Stimulated activated CD4-positive, alpha-beta T cell treated with anti-CD3 and anti-CD28 coated beads, Interleukin-4, amount 100 ng/mL, for 24 hours (primary cell): ENCODE measurements at regions not wholly inside any gene's neighbourhood (a gene's known extent, or its start where the extent isn't known, plus 50 kb on each side); places are given as distances from the start of the nearest gene placed in this dataset.

Experiments
- DNase-seq: peaks from one replicate; pipeline ENCODE4 v3.0.0-alpha.2; 2020

GRCh38 chr2:128403814-128404708 lies 85.4 kb upstream of the HS6ST1 start:
- no peak for DNase-seq

- no peak for DNase-seq
These were observed 86.2 kb upstream of the HS6ST1 start for GRCh38 chr2:128404709-128405466.

DNA sequence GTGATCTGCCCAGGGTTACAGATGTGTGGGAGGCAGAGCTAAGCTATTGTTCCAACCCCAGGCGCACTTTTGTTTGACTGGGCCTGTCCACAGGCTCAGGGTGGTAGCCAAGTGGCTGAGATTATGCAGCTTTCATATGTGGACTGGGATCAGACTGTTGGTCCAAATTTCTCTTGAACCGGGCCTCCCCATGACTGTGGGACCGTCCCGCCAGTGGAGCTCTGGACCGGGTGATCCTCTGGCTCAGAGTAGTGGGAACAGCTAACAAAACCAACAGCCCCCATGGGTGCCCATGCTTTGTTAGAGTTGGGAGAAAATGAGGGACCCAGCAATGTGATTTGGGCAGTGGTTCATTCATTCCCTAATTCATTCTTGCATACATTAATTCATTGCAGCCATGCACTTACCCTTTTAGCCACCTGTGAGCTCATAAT lies 86.8 kb upstream of the HS6ST1 start:
- no peak for DNase-seq

- no peak for DNase-seq
These were observed 87.4 kb upstream of the HS6ST1 start for GRCh38 chr2:128405981-128406613.

- DNase-seq: no peak
These were observed 88.3 kb upstream of the HS6ST1 start for GRCh38 chr2:128406736-128407554.

DNA sequence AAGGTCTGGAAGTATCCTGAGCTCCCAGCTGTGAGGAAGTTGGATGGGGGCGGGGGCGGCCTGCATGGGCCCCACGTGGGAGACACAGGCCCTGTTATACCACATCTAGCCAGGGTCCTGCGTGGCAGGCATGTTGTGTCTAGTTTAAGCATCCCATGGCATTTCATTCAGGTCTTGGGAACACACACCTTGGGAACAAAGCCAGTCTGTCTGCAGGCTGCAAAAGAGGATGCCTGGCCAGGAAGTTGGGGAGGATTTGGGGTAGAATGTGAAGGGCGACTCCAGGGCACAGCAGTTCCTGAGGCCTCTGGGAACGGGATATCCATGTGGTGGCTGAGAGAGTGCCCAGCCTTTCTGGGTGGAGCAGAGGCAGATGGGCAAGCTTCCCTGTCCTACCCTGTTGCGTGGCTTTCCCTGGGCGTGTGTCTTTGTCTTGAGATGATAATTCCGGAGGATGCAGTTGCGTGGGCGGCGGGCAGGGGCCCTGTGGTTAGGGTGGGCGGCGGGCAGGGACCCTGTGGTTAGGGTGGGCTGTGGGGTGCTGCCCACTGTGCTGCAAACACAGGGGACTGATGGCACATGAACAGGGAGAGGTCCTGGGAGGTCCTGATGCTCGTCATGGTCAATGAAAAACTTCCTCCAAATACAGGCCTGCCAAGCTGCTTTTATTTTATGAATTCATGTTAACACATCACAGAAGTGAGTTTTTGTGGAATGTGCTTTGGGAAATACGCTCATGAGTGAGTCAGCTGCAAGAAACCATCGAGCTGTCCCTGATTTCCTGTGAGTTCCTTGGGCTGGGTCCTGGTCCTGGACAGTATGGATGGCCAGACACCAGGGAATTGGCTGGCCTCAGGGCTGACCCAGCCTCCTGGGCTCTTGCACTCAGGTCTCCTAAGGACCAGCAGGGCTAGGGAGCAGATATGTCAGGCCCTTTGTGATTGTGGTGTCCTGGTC lies 90.0 kb upstream of the HS6ST1 start:
- DNase-seq: no peak

GRCh38 chr2:128409326-128410034 lies 90.8 kb upstream of the HS6ST1 start:
- no peak for DNase-seq

DNA sequence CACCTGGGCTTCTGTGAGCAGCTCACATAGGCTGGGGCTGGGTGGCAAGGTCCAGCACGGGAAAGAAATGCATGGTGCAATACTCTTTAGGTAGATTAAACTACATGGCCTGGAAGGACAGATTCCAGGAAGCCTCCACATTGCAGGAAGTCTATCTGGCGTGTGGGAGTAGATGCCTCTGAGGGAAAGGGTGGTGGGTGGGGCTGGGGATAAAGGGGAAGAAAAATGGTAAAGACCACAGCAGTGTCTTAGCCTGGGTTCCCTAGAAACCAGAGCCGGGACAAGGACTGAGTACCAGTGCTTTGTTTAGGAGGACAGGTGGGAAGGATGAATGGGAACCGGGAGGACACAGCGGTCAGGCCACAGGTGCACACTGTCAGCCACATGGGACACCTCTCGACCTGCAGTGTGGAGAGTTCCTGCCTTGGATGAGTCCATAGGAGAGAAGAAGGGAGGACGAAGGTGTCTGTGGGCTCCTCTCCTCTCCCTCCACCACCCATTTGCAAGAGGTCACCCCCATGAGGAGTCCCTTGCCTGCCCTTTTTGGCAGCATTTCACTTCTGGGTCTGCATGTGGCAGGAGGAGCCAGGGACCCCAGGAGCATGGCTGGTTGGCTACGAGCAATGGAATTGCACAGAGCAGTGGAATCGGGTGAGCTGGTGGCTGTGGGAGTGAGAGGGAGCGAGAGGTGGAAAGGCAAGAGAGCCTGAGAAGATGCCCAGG lies 91.5 kb upstream of the HS6ST1 start:
- DNase-seq: no peak

DNA sequence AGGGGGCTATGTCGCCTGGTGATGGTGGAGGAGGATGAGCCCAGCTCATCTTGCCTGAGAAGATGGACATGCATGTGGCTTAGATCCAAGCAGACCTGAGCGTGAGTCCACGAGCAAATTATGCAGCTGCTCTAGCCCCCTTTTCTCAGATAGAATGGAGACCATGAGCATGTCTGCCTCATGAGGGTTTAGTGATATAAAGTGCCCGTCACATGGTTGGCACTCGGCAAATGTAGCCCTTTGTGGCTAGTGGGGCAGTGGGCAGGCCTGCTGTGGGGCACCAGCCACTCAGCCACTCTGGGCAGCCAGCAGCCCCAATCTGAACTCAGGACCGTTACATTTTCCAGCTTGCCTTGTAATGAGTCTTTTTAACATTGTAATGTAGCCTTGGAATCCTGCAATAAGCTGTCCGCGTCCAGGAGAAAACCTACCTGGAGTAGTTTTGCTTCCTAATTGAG lies 92.1 kb upstream of the HS6ST1 start:
- no peak for DNase-seq

DNA sequence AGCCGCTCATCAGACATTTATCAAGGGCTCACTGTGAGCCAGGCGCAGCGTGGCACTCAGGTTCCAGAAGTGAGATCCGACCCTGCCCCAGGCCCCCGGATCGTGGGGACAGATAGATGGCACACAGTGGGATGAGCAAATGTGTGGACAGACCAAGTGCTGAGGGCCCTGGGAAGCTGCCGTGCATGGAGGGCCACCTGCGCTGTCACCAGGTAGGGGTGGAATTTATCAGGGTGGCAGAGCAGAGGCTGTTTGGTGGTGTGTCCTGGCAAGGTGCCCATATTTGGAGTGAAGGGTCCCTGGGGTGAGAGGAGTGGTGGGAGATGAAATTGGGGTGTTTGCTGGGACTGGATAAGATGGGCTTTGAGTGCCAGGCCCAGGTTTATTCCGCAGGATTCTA lies 92.8 kb upstream of the HS6ST1 start:
- DNase-seq: no peak

- DNase-seq: no peak
These were observed 93.7 kb upstream of the HS6ST1 start for GRCh38 chr2:128412181-128412871.

GRCh38 chr2:128413014-128413717 lies 94.5 kb upstream of the HS6ST1 start:
- no peak for DNase-seq

DNA sequence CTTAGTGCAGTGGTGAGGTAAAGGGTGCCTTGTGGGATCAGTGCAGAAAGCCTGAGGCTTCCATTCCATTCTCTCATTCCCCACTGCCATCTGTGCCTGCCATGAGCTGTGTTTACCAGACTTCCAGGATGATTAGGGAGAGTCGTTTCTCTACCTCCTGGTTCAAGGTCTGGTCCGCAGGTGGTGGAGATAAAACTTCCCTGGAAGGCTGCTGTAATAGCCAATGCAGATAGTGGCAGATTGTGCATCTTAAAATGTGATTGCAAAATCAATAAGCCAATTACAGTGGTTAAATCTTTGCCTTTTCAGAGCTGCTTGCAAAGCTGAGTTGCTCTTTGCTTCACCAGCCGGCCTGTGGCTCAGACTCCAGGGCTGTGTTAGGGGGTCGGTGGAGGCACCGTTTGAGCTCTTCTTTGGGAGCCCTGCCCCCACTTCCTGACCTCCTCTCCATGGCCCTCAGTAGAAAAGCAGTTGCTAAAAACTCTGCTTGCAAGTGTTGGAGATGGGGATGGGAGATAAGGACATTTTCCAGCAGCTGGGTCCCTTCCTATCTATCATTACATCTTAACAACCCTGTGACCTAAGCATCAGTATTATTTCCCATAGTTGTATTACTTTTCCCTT lies 95.2 kb upstream of the HS6ST1 start:
- DNase-seq: no peak

GRCh38 chr2:128414351-128414750 lies 95.7 kb upstream of the HS6ST1 start:
- DNase-seq: no peak

- DNase-seq: no peak
These were observed 96.5 kb upstream of the HS6ST1 start for GRCh38 chr2:128414946-128415778.

- DNase-seq: no peak
These were observed 97.1 kb upstream of the HS6ST1 start for GRCh38 chr2:128415779-128416061.

DNA sequence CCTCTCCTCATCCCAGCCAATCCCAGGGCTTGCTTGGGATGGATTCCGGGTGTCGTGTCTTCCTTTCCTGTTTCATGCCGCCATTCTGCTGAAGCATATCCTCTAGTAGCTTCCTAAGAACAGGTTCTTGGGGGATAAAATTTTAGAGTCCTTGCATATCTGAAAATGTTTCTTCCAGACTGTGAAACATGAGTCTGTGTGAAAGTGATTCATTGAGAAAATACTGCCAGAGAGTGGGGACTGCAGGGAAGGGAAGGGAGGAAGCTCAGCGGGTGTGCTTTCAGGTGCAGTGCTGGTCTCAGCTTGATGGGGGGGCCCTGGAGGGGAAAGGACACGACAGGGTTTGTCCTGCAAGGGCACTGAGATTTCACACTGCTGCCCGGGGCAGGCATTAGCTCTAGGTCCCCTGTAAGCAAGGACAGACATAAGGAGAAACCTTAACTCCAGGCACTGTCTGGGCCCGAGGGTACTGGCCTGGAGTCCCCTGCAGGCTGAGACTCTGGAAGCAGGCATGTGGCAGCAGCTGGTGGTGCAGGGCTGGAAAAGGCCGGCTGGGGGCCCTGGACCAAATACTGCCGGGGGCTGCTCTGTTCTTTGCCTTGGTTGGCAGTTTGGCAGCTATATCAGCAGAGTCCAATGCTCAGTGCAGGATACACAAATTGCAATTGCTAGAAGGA lies 97.6 kb upstream of the HS6ST1 start:
- DNase-seq: no peak
